IPS-NIHi11 (cell line): ENCODE measurements at regions not wholly inside any gene's neighbourhood (a gene's known extent, or its start where the extent isn't known, plus 50 kb on each side); places are given as distances from the start of the nearest gene placed in this dataset.

ENCODE experiments used
- DNase-seq: peaks from one replicate; pipeline ENCODE4 v3.0.0; 2012; ENCODE audit warnings: mixed read lengths, low spot score

DNA sequence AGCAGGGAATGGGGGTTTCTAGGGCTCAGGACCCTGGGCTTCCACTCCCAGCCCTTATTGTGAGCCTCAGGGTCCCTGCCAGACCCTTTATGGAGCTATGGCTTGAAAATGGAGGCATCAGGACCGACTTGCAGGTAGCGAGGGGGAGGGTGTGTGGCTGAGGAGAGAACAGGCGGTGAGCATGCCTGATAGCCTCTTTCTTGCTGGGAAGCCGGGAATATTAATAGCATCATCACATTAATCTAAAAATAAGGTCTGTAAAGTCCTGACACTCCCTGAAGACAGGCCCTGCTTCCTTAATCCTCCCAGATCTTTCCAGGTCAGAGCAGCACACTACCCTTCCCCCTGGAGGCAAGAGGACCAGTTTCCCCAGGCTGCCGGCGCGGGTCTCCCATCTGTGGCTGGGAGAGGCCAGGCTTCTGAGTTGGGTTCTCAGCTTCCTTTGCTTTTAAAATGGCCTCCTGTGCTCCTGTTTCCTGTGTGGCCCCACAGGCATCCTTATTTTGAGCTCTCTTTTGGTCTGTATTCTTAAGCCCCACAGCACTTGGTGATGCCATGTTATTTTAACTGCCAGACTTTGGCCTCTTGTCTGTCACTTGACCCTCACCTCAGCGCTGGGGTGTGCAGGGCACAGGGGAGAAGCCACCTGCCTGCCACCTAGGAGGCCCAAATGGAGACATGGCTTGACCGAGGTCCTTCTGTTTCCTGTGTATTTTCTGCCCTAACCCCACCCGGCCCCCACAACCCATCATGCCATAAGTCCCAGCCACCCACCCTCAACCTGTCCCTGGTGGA is 185.0 kb upstream of the TOPAZ1 start:
- DNase-seq = no peak

DNA sequence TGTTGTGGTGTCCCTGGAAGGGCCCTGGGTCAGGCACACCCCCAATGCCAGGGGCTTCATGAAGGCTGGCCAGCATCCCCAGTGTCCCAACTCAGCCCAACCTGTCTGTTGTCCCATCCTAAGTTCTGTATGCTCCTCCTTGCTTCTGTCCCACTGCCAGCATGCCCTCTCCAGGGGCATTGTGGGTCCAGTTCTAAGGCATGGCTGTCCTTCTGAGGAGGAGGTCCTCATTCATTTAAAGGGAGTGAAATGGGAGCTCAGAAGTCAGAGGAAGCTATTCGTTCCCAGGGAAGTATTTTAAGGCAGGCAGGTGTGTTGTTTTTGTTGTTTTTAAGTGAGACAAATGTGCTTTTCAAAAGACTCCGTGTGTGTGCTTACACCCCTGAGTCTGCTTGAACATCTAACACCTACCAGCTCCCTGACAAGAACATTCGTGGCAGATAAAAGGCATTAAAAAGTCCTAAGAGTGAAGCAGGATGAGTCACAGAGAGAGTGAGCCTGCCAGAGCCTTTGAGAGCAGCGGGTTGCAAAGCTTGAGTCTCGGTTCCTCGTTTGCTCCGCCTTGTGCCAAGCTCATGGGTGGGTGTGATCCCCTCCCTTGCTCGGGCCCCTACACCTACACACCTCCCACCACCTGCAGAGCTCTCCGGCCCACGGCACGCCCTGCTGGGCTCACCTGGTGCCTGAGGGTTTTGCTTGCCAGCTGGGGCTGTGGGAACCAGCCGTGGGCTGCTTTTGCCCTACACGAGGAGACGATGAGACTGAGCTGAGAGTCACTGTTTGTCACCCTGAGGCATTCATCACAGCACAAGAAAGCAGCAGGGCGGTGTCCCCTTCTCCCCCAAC is 183.4 kb upstream of the TOPAZ1 start:
- peak; percentile 32 for DNase-seq

DNA sequence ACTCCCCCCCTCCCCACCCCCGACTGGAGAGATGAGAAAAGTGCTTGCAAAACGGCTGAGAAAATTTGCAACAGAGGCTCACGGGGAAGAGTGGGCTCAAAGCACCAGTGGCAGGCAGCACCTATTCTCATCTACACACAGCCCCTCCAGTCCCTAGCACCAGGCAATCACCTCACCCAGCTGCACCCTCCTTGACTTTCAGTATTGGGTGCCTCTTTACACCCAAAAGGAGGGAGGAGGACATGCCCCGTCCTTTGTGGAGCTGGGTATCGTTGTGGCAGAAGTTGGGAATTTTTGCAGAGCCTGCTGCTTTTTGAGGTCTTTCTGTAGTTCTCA is 182.8 kb upstream of the TOPAZ1 start:
- no peak for DNase-seq

DNA sequence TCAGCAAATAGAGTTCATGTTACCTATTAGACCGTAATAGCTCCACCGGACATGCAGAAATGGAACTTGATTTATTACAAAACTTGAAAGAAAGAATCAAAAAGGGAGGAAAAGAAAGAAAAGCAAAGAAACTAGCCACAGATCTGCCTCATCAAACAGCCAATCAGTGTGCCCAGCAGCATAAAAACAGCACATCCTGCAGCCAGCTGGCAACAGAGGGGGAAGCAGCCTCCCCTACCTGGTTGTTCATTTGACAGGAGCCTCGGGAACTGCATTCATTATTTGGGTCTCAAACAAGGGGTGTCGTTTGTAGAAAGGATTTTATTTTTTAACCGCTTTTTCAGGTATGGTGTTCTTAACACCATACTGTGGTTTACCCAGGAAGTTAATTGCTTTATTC is 181.5 kb upstream of the TOPAZ1 start:
- DNase-seq = no peak

DNA sequence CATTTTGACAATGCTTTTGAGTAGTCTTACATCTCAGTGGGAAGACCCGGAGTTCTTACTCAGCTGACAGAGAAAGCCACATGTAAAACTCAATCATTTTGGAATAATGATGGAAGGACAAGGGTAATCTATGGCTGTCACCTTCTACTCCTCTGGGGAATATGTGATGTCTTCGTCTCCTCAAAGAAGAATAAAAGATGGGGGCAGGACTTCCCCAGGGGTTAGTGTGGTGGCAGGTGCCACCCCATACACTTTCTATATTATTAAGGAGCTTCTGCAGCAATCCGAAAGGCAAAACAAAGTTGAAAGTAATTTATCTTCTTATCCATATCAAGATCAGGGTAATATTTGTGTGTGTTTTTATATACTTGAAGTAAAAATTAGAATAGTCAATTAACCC is 180.4 kb upstream of the TOPAZ1 start:
- no peak for DNase-seq

DNA sequence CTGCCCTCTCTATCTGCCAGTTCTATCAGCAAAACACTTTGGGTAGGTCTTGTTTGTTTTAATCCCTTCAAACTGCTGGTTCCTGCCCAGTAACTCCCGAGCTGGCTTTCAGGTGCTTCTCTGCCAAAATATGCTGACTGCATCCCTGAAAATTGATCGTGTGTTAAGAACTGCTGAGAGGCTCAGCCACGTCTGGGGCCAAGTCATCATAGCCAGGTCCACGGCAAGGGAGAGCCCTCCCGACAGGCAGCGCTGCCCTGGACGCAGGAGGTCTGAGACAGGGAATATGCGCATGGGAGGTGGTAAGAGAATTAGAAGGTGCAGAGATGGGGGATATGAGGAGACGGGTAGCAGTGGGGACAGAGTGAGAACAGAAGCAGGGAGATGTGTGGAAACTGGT is 179.7 kb upstream of the TOPAZ1 start:
- DNase-seq = no peak

DNA sequence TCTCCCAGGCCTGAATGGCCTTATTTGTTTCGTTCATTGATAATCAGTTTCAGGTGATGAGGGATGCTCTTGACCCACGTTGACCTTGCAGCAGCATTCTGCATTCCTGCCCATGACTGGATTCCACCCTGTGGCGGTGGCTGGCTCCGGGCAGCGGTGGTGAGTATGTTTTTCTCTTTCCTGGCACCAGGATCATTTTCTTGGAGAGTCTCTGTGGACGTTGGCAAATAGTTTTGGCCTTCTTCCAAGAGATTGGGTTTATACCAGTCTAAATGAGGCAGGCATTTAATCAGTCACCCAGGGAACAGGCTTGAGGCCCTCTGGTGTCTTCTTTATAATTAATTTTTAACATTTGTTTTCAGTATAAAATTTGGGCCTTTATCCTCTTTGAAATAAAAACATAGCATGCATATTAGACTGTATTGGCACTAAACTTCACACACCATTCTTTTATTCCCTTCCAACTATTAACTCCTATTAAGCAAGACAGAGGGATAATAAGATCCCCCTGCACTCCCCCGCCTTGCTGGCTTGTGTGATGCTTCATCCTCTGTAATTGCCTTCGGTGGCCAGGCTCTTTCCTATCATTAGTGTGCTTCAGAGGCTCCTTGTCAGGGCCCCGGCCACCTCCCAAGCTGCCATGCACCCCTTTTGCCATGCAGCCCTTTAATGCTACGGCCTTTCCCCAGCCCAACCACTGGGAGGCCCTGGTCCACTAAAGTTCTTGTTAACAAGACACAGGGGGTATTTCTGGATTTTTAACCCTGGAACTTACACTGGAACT is 176.2 kb upstream of the TOPAZ1 start:
- DNase-seq = peak; percentile 43

DNA sequence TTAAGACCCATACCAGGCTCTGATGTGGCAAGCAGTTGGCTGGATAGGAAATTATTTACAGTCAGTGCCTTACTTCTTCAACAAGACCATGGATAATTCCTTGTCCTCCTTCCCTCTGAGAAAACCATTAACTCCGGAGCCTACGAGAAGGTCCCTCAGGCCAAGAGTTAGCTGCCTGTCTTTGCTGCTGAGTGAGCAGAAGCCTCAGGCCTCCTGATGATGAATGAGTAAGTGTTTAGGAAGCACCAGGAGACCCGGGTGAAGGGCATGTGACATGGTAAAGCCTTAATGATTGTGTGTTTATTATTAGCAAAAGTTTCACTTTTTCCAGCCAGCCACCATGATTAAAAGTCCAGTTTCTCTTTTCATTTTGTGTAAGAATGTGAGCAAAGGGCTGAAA is 174.9 kb upstream of the TOPAZ1 start:
- DNase-seq = no peak

DNA sequence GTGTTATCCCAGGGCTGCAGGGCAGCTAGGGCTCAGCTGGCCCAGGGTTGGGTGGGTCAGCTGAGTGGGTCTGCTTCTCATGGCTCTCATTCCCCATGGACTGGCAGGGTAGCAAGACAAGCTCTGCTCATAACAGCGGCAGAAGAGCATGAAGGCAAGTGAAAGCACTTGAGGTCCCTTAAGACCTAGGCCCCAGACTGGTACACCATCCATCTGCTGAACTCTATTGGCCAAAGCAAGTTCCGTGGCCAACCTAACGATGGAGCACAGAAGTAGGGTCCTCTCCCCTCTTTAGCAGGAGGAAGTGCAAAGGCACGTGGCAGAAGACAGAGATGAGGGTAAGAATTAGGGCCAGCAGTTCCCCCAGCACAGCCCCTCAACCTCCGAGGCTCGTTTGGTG is 174.3 kb upstream of the TOPAZ1 start:
- no peak for DNase-seq

DNA sequence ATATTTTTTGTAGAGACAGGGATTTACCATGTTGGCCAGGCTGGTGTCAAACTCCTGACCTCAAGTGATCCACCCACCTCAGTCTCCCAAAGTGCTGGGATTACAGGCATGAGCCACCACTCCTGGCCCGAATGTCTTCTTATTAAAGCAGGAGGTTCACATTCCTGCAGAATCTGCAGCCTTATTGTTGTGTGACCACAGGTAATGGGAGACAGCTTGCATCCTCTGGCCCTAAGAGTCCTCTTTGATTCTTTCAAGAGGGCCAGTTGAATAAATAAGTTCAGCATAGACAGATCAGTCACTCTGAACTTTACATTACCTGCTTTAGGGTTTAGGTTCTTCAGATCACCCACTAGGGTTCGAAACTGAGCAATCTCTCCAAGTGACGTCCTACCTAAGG is 172.9 kb upstream of the TOPAZ1 start:
- no peak for DNase-seq

DNA sequence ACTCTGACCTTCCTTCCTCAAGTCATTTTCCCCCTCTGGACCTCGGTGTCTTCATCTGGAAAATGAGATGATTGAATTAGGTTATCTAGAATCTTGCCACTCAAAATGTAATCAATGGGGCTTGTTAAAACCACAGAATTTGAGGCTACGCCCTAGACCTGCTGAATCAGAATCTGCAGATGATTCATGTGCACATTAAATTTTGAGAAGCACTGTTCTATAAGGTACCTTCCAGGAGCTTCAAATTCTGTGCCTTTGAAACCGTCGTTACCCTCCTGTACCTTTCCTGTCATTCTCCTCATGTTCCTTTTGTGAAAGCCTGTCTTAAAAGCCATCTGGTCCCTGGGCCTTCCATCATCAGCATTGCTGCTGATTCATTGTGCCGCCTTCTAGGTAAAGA is 172.4 kb upstream of the TOPAZ1 start:
- no peak for DNase-seq

DNA sequence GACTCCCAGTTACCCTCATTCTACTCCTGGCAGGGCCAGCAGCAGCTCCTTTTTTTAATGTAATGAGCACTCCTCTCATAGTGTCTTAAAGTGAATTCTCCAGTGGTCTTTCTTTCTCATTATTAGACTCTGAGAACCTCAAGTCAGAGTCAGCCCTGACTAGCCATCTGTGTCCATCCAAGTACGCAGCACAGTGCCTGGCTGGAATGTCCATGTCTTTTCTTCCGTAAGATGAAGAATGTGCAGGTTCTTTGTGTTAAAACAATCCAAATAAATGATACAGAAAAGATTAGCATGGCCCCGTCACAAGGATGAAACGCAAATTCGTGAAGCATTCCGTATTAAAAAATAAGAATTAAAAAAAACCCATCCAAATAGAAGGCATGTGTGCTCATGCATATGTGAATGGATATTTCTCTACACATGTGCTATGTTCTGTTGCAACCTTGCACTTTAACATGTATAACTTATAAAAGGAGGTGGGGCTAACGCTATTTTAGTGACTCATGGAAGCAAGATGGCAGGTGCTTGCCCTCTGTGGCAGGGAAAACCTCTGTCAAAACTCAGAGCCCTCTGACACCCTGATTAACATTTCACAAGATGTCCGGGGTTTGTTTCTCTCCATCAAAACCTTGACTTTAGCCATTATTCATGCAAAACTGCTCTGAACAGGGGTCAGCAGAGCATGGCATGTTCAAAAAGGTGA is 170.7 kb upstream of the TOPAZ1 start:
- DNase-seq = no peak

DNA sequence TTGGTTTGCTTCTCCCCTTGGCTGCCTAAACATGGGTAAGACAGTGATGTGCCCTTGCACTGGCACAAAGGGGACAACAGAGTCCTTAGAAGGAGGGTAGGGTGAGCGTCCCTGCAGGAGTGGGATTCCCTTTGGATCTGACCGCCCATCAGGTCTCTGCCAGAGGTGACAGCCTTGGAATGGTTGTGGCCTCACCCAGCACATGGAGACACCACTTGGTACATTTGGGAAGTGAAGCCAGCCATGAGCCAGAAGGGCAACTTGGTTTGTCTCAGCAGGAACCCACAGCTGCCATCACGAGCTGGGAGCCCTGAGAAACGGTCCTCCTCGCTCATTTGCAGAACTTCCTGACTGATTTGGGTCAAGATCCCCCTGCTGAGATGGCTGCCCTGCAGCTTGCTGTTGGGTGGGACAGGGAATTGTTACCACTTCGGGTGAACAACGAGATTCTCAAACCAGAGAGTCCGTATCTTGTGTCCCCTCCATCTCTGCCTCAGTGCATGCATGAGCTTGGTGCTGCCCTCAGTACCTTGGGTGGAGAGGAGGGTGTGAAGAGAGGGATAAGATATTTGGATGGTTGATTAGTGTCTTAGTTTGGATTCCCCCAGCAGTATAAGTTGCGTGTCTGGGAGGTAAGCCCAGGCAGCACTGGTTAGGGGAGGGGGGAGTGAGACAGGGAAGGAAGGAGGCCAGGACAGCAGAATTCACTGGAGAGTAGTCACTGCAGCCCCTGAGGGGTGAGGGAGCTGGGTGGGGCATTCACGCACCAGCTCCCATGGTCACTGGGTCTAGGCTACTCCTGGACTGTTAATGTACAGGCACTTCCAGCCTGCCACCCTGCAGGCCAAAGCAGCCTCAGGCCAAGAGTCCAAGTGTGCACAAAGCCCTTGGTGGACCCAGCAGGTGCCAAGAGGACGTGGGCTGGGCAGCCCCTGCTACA is 168.8 kb upstream of the TOPAZ1 start:
- no peak for DNase-seq

DNA sequence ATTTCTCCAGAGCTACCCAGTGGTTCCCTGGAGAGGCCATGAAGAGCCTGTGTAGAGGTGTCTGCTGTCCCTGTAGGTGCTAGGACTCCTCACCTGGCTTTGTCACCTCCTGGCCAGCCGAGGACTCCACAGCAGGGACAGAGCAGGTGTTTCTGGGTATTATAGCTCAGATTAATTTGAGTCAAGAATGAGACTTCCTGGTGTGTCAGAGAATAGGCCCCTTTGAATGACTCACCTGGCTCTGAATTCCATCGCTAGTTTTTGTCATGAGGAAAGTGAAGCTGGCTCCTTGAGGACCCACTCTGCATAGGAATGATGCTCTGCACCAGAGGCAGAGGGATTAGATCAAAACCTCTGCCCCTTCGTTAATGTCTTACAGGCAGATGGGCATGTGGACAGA is 167.5 kb upstream of the TOPAZ1 start:
- peak; percentile 47 for DNase-seq

DNA sequence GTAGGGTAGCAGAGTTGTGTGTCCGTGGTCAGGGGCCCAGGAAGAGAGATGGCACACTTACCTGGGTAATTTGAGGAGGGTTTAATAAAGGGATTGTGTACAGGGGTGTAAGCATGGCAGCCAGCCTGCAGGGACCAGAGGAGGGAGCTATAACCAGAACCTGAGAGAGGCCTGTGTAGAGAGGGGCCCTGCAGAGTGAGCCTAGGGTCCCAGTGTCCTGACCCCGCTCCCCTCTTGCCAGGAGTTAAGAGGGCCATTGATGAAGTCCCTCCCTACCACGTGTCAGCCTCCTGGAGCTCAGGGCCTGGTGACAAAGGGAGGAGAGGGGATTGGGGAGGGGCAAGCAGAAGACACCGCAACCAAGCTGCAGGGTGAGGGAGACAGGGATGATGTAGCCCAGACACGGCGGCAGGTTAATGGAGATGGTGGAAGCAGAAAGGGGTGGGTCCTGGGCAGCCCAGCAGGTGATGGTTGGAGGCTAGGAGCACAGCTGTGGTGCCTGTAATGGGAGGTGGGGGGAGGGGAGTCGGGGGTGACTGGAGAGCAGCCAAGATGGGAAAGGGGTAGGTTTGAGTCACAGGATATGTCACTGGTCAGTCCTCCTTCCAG is 165.4 kb upstream of the TOPAZ1 start:
- DNase-seq = peak; percentile 16

DNA sequence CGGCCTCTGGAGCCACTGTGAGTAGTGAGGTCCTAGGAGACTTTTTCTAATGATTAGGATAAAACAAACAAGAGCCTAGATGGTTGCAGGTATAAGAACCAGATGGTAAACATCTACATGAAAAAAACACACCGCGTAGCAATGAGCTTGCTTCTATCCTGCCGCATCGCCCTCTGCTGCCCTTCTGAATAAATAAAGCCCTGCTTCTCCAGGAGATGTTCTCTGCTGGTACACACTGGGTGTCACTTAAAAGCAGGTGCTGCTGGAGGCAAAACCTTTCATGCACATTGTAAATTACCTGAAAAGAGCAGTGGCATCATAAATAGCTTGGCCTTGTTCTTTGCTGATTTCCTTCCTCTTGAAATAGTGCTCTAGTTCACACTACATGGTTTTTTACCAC is 164.4 kb upstream of the TOPAZ1 start:
- DNase-seq = peak; percentile 32

DNA sequence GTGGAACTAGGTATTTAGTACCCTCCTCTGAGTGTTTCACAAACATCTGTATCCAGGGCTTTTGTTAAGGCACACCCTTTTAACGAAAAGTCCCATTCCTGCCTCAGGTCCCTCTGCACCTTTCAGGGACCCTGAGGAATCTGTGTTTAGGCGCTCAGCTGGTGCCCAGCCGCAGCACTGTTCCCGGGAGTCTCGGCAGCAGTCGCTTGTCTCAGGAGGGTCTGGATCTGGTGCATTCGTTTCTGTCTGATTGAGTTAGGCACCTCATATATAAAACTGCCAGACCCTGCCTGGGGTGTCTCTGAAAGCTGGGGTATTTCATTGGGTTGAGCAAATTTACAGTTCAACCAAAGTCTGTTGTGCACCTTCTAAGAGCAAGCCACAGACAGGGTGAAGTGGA is 162.8 kb upstream of the TOPAZ1 start:
- no peak for DNase-seq

DNA sequence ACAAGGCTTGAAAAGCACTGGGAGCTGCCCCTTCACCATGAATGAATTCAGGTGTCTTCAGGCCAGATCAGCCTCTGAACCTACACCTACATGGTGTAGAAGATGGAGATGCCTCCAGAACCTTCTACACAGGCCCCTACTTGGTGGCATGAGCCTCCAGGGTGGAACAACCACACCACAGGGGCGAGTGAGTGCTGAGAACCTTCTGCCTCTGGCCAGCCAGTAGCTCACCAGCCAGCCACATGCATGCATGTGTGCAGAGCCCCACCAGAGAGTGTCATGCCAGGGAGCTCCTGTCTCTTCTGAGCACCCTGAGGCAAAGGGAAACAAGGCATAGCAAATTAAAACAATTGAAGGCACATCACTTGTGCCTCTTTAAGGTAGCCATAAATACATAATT is 161.8 kb upstream of the TOPAZ1 start:
- no peak for DNase-seq

DNA sequence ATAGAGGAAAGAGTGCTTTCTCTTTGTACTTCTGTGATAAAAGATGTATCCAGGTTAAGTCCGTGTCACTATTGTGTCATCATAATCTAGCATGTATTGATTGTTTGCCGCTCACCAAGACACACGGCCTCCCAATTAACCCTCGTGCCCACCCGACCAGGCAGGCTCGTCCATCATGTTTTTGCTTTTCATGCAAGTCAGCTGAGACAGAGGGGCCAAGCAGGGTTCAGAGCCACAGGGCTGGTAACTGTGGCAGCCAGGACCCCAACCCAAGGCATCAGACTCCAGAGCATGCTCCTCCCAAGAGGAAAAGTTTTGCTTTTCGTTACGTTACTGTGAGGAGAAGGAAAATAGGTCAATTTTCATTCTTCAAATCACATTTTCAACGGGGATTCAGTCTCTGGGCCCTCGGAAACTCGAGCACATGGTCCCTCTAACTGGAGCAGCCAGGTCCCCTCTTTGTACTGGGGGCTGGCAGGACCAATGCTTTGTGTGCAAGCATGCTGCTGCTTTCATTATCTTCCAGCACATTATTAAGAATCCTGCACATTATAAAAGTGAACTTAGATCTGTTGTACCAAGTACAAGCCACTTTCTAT is 161.1 kb upstream of the TOPAZ1 start:
- no peak for DNase-seq

DNA sequence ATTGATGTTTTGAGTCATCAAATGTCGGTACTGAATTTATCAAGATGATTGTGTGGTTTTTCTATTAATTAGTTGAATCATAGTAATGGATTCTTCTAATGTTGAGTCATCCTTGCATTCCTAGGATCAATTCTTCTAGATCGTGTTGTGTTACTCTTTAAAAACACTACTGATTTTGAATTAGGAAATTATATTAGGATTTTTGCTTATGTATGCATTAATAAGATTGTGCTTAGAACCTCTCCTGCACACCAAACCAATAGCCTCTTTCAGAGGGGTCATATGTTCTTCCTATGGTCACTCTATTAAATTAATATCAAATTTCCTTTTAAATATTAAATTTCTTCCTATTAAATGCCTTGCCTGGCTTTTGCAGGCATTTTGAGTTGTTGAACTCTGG is 151.7 kb upstream of the TOPAZ1 start:
- no peak for DNase-seq
